Pancreas (tissue), 10 donors: ENCODE measurements at regions not wholly inside any gene's neighbourhood (a gene's known extent, or its start where the extent isn't known, plus 50 kb on each side); places are given as distances from the start of the nearest gene placed in this dataset.
"Not testable (repeated sequence)": the region's sequence is repeated elsewhere in the genome, so short reads cannot be mapped to it uniquely, and the experiment has no call there.

Experiments
- ATAC-seq, 4 donors: fragments of 200-7000 bp; cut with Tn5 transposase; one replicate each; pipeline versions ENCODE4 v1.8.0 to v1.9.1; 2020; ENCODE audit warnings: mild to moderate bottlenecking in 4 of 4, moderate library complexity in 4 of 4
- DNase-seq, 6 donors: peaks; one replicate each; pipeline ENCODE4 v3.0.0-alpha.2; 2020
- FAIRE-seq: peaks from 2 replicates; lab custom pipeline; 2012; peaks lifted over from hg19 to GRCh38; lab: Jason Lieb, UNC
- H3K27ac ChIP-seq, 4 donors: fragments of 200-600 bp; sonication (generic); 1 replicate in 3 of 4; 2 replicates in 1 of 4; pipeline versions ENCODE4 v1.5.0 to v1.8.0; 2020
- H3K27me3 ChIP-seq, 4 donors: fragments of 200-600 bp; one replicate each; pipeline ENCODE4 v1.8.0; 2021
- H3K36me3 ChIP-seq, 3 donors: fragments of 200-600 bp; sonication (generic) in 1 of 3; one replicate each; pipeline versions ENCODE4 v1.5.0 to v1.8.0; 2020 to 2021
- H3K4me1 ChIP-seq, 3 donors: fragments of 200-600 bp; one replicate each; pipeline ENCODE4 v1.8.0; 2021
- H3K4me3 ChIP-seq, 4 donors: fragments of 200-600 bp; sonication (generic) in 2 of 4; one replicate each; pipeline versions ENCODE4 v1.5.0 to v1.8.0; 2020 to 2021
- H3K9me3 ChIP-seq, 4 donors: fragments of 200-600 bp; one replicate each; pipeline ENCODE4 v1.8.0; 2021
- WGBS, 2 donors: extraction: QIAGEN DNeasy Blood & Tissue Kit; methylation state at CpG; one replicate each; pipeline ENCODE4 v1.1.7; 2013; 5-methylcytosine and 5-hydroxymethylcytosine counted together
- intact Hi-C, 3 donors: fragments of 100-400 bp; cut with DNase I; formaldehyde crosslinking; loops; one replicate each; pipeline versions ENCODE4 v1.11.1 to v1.14.2; 2022
- TF ChIP-seq, protein P1 (sequence below), 4 donors: fragments of 200-600 bp; sonication (generic) in 3 of 4; IDR thresholded peaks; one replicate each; pipeline versions ENCODE4 v1.5.0 to v1.8.0; 2021; ENCODE audit warnings: antibody characterized with exemption in 4 of 4
- donor health status: healthy with polysubstance abuse.
- donor health status: DM: no; HTN: no; CAD: no; lungs with moderate emphysema.
- donor health status: DM: no; HTN: no; CAD: no.
- donor health status: control.
- donor health status: control.
- donor health status: Bipolar disorder and iron deficiency.
- donor health status: DM: yes; HTN: yes; CAD: no.
- donor health status: DM: no; HTN: no; CAD: no.
- donor health status: DM: no; HTN: no; CAD: no.
- donor health status: DM: yes; HTN: yes; CAD: no.

DNA sequence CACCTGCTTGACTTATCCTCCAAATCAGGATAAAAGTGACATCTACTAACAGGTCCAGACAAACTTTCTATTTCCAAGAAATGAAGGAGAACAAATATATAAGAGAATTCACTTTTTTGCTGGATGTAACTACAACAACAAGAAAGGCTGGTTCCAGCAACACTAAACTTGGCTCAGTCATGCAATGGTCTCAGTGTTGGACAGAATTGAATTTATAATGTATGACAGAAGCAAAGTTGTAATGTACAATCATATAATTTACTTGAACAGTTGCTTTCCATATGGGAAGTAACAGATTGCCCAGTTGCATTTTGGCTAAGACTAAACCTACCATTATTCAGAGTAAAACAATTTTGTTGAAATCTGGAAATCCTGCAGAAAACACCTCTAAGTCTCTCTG, 183.3 kb upstream of the INTU start:
- H3K9me3 ChIP-seq, result no peaks in the 10 kb centered on the region
- intact Hi-C loops, result no loop called here
- no peaks in the 10 kb centered on the region for H3K4me1 ChIP-seq
- H3K36me3 ChIP-seq, result no peaks in the 10 kb centered on the region
- no peak for ATAC-seq
- DNase-seq, result no peak
- H3K27ac ChIP-seq, result no peak overlapping the region
- H3K27me3 ChIP-seq, result no peaks in the 10 kb centered on the region
- TF ChIP-seq, protein P1, sequence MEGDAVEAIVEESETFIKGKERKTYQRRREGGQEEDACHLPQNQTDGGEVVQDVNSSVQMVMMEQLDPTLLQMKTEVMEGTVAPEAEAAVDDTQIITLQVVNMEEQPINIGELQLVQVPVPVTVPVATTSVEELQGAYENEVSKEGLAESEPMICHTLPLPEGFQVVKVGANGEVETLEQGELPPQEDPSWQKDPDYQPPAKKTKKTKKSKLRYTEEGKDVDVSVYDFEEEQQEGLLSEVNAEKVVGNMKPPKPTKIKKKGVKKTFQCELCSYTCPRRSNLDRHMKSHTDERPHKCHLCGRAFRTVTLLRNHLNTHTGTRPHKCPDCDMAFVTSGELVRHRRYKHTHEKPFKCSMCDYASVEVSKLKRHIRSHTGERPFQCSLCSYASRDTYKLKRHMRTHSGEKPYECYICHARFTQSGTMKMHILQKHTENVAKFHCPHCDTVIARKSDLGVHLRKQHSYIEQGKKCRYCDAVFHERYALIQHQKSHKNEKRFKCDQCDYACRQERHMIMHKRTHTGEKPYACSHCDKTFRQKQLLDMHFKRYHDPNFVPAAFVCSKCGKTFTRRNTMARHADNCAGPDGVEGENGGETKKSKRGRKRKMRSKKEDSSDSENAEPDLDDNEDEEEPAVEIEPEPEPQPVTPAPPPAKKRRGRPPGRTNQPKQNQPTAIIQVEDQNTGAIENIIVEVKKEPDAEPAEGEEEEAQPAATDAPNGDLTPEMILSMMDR (IDR thresholded peaks at IDR 0.05), result no peak
- no peak for FAIRE-seq
- H3K4me3 ChIP-seq, result no peak overlapping the region

DNA sequence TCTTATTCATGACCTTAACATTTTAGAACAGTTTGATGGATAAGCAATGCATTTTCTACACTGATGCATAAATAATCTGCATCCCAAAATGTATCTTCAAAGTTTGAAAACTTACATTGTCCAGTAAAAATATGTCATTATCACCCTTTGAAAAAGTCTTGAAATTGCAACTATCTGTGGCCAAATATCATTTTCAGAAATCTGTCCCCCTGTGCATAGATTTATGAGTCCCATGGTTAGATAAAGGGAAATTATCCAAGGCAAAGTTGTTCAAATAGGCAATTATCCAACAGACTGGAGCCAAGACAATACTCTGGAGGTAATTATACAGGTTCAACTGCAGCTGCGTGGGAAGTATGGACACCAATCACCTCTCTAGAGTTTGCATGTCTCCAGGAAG, 182.5 kb upstream of the INTU start:
- TF ChIP-seq, protein P1 (IDR thresholded peaks at IDR 0.05), result no peak
- no peak for ATAC-seq
- no peak overlapping the region for H3K4me3 ChIP-seq
- intact Hi-C loops, result no loop called here
- no peak overlapping the region for H3K27ac ChIP-seq
- no peaks in the 10 kb centered on the region for H3K4me1 ChIP-seq
- H3K27me3 ChIP-seq, result no peaks in the 10 kb centered on the region
- 29 to 48% methylated on average over 1 of the region's 1 CpG for WGBS, 2 donors
- DNase-seq, result no peak
- no peaks in the 10 kb centered on the region for H3K9me3 ChIP-seq
- H3K36me3 ChIP-seq, result no peaks in the 10 kb centered on the region
- FAIRE-seq, result no peak

DNA sequence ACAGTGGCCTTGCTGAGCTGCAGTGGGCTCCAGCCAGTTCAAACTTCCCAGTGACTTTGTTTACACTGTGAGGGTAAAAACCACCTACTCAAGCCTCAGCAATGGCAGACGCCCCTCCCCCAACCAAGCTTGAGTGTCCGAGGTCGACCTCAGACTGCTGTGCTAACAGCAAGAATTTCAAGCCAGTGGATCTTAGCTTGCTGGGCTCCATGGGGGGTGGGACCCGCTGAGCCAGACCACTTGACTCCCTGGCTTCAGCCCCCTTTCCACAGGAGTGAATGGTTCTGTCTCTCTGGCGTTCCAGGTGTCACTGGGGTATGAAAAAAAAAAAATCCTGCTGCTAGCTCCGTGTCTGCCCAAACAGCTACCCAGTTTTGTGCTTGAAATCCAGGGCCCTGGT, 168.9 kb upstream of the INTU start:
- Histone ChIP-seq H3K4me1 (no peaks in the 10 kb centered on the region), H3K4me3 (no peak overlapping the region), H3K27me3 (no peaks in the 10 kb centered on the region), H3K36me3 (no peaks in the 10 kb centered on the region), H3K9me3 (no peaks in the 10 kb centered on the region), H3K27ac (no peak overlapping the region)
- TF ChIP-seq, protein P1 (IDR thresholded peaks at IDR 0.05), result no peak
- FAIRE-seq, result no peak
- WGBS, 2 donors, result 16 to 25% methylated on average over 6 of the region's 6 CpGs
- ATAC-seq, result no peak
- intact Hi-C loops, result no loop called here
- no peak for DNase-seq

DNA sequence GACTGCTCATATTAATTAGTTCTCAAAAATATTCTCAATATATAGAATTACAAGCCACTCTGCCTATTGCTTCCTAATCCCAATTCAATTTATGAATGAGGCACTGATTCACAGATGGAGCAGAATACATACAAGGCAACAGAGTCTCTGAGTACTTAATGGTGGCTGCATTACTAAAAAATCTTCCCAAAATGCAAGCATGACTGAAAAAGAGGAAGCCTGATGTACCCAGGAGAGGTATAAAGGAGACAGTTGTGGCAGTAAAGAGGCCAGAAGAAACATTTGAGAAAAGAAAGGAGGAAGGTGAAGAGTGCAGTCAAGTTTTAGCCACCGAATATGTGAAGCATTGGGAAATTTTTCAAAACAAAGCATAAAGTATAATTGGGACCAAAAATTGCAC, 163.2 kb upstream of the INTU start:
- ATAC-seq, result no peak
- Histone ChIP-seq H3K9me3 (no peaks in the 10 kb centered on the region), H3K36me3 (no peaks in the 10 kb centered on the region), H3K27me3 (no peaks in the 10 kb centered on the region), H3K4me3 (no peak overlapping the region), H3K27ac (no peak overlapping the region), H3K4me1 (no peaks in the 10 kb centered on the region)
- no peak for FAIRE-seq
- DNase-seq, result no peak
- 57 to 71% methylated on average over 1 of the region's 1 CpG for WGBS, 2 donors
- intact Hi-C loops, result no loop called here
- TF ChIP-seq, protein P1 (IDR thresholded peaks at IDR 0.05), result no peak

DNA sequence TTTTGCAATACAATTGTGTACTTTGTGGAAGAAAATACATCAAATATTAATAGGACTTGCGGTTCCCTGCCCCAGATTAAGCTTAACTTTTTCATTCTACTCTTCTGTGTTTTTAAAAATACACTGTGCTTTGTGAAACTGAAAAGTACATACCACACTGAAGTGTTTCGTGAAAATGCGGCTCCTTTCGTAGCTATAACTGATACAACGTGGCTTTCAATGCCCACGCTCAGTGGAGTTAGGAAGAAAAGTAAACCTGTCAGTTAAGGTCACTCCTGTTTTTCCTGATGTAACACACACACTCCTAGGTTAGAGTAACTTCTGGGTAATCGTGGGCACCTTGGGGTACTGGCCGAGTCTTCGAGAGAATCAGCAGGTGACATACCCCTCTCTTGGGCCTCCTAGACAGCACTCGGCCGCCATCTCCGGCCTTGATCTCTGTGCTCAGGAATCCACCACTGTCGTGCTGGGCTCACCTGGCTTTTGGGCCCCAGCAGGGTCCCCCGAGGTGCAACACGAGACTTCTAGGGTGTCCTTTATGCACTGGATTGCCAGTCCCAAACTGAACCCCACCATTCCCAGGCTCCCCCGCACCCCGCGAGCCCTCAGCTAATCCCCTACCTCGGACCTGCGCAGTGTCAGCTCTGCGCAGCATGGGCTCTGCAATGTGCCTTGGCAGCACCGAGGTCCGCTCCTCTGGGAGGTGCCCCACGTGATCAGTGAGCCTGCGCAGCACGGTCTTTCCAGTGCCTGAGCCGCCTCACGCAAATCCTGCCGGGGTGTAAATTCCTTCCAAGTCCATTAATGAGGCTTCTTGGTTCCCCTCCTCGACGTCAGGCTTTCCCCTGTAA, 162.6 kb upstream of the INTU start:
- WGBS, 2 donors, result 77 to 84% methylated on average over 31 of the region's 31 CpGs
- H3K9me3 ChIP-seq, result no peaks in the 10 kb centered on the region
- no peaks in the 10 kb centered on the region for H3K36me3 ChIP-seq
- TF ChIP-seq, protein P1 (IDR thresholded peaks at IDR 0.05), result no peak
- ATAC-seq, result no peak
- no peaks in the 10 kb centered on the region for H3K27me3 ChIP-seq
- H3K4me1 ChIP-seq, result no peaks in the 10 kb centered on the region
- no peak for FAIRE-seq
- intact Hi-C loops, result no loop called here
- H3K27ac ChIP-seq, result no peak overlapping the region
- H3K4me3 ChIP-seq, result no peak overlapping the region
- DNase-seq, result no peak

DNA sequence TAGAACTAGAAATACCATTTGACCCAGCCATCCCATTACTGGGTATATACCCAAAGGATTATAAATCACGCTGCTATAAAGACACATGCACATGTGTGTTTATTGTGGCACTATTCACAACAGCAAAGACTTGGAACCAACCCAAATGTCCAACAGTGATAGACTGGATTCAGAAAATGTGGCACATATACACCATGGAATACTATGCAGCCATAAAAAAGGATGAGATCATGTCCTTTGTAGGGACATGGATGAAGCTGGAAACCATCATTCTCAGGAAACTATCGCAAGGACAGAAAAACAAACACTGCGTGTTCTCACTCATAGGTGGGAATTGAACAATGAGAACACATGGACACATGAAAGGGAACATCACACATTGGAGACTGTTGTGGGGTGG, 154.5 kb upstream of the INTU start:
- 81 to 88% methylated on average over 3 of the region's 3 CpGs for WGBS, 2 donors
- FAIRE-seq, H3K4me1 ChIP-seq, ATAC-seq, H3K27ac ChIP-seq, intact Hi-C loops, H3K27me3 ChIP-seq, H3K36me3 ChIP-seq, H3K9me3 ChIP-seq, H3K4me3 ChIP-seq, DNase-seq: not testable (repeated sequence)
